ENCODE measurements at regions not wholly inside any gene's neighbourhood (a gene's known extent, or its start where the extent isn't known, plus 50 kb on each side); places are given as distances from the start of the nearest gene placed in this dataset.

GRCh38 chr6:1013656-1014430, 298.1 kb upstream of the FOXQ1 start (continued):
- TF ChIP-seq, protein P1, sequence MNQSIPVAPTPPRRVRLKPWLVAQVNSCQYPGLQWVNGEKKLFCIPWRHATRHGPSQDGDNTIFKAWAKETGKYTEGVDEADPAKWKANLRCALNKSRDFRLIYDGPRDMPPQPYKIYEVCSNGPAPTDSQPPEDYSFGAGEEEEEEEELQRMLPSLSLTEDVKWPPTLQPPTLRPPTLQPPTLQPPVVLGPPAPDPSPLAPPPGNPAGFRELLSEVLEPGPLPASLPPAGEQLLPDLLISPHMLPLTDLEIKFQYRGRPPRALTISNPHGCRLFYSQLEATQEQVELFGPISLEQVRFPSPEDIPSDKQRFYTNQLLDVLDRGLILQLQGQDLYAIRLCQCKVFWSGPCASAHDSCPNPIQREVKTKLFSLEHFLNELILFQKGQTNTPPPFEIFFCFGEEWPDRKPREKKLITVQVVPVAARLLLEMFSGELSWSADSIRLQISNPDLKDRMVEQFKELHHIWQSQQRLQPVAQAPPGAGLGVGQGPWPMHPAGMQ (IDR thresholded peaks at IDR 0.05; ENCODE audit: borderline replicate concordance) = no peak
- TF ChIP-seq POLR2A (IDR thresholded peaks at IDR 0.05; ENCODE audit: low read depth, low read length) (no peak), HSF1 (IDR thresholded peaks at IDR 0.05; ENCODE audit: low read depth, low read length) (no peak), IRF4 (IDR thresholded peaks at IDR 0.05; ENCODE audit: low read depth, low read length) (0 out of 2 replicates have a peak, but pooled peaks have one; percentile 16), JUNB (IDR thresholded peaks at IDR 0.05) (0 out of 2 replicates have a peak, but pooled peaks have one; percentile 16), HDAC2 (IDR thresholded peaks at IDR 0.05) (no peak), ZSCAN29 (IDR thresholded peaks at IDR 0.05) (no peak)
- TF ChIP-seq, protein P2, sequence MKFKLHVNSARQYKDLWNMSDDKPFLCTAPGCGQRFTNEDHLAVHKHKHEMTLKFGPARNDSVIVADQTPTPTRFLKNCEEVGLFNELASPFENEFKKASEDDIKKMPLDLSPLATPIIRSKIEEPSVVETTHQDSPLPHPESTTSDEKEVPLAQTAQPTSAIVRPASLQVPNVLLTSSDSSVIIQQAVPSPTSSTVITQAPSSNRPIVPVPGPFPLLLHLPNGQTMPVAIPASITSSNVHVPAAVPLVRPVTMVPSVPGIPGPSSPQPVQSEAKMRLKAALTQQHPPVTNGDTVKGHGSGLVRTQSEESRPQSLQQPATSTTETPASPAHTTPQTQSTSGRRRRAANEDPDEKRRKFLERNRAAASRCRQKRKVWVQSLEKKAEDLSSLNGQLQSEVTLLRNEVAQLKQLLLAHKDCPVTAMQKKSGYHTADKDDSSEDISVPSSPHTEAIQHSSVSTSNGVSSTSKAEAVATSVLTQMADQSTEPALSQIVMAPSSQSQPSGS (IDR thresholded peaks at IDR 0.05; ENCODE audit: low read length) = peak; percentile 71

GRCh38 chr6:1009103-1009502, 302.8 kb upstream of the FOXQ1 start:
- FAIRE-seq (no peak), DNase-seq (ENCODE audit: low read depth, low spot score) (peak; percentile 11), ATAC-seq (no peak)
- Histone ChIP-seq H3K4me1 (ENCODE audit: control insufficient read depth, insufficient read depth, low read length) (peaks cover 23% of the 10 kb centered on the region), H3K4me3 (no peak overlapping the region), H2AFZ (ENCODE audit: control insufficient read depth, low read depth, low read length) (no peak overlapping the region), H3K27me3 (replicated peaks in 1 of 2; ENCODE audit: control insufficient read depth in 2 of 2, insufficient read depth in 2 of 2, low read length in 1 of 2) (no peaks in the 10 kb centered on the region), H4K20me1 (ENCODE audit: control insufficient read depth, insufficient read depth) (no peaks in the 10 kb centered on the region), H3K27ac (ENCODE audit: control insufficient read depth, insufficient read depth) (no peak overlapping the region), H3K9me3 (replicated peaks; ENCODE audit: control insufficient read depth, insufficient read depth, low read length) (peaks cover under 1% of the 10 kb centered on the region; the same call in 1 of the 3 replicates), H3K79me2 (ENCODE audit: control insufficient read depth, insufficient read depth, low read length) (no peaks in the 10 kb centered on the region), H3K4me2 (ENCODE audit: control insufficient read depth, insufficient read depth) (peak overlapping the region; percentile 25; the same call in 1 of the 2 replicates), H3K9ac (ENCODE audit: control insufficient read depth, insufficient read depth, low read length) (no peak overlapping the region), H3K36me3 (ENCODE audit: control insufficient read depth in 2 of 2, insufficient read depth in 2 of 2, low read length in 1 of 2) (no peaks in the 10 kb centered on the region)
- POLR2A ChIA-PET = no interaction called here
- WGBS (ENCODE audit: insufficient coverage, insufficient replicate concordance, low lambda C conversion rate, missing lambda C conversion rate) = 0% methylated on average over 1 of the region's 1 CpG
- SMC1A ChIA-PET (ENCODE audit: uncharacterized antibody, unreplicated experiment) = no interaction called here
- no TSS peak for BruUV-seq (replicated peaks)
- CTCF ChIA-PET = no interaction called here
- TF ChIP-seq, protein P3, sequence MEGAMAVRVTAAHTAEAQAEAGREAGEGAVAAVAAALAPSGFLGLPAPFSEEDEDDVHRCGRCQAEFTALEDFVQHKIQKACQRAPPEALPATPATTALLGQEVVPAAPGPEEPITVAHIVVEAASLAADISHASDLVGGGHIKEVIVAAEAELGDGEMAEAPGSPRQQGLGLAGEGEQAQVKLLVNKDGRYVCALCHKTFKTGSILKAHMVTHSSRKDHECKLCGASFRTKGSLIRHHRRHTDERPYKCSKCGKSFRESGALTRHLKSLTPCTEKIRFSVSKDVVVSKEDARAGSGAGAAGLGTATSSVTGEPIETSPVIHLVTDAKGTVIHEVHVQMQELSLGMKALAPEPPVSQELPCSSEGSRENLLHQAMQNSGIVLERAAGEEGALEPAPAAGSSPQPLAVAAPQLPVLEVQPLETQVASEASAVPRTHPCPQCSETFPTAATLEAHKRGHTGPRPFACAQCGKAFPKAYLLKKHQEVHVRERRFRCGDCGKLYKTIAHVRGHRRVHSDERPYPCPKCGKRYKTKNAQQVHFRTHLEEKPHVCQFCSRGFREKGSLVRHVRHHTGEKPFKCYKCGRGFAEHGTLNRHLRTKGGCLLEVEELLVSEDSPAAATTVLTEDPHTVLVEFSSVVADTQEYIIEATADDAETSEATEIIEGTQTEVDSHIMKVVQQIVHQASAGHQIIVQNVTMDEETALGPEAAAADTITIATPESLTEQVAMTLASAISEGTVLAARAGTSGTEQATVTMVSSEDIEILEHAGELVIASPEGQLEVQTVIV (IDR thresholded peaks at IDR 0.05; ENCODE audit: borderline replicate concordance, partially characterized antibody) = no peak
- TF ChIP-seq POU2F2 (IDR thresholded peaks at IDR 0.05; ENCODE audit: borderline replicate concordance, low read depth, low read length) (peak; percentile 13; the same call in 1 of the 3 replicates), BMI1 (IDR thresholded peaks at IDR 0.05; ENCODE audit: borderline replicate concordance) (no peak), CBFB (IDR thresholded peaks at IDR 0.05; ENCODE audit: low read depth) (no peak), SIN3A (IDR thresholded peaks at IDR 0.05; ENCODE audit: low read depth, low read length) (no peak), POLR2AphosphoS5 (IDR thresholded peaks at IDR 0.05; ENCODE audit: low read length) (no peak), HDAC6 (IDR thresholded peaks at IDR 0.05; ENCODE audit: unreplicated experiment) (no peak), RUNX3 (IDR thresholded peaks at IDR 0.05; ENCODE audit: low read length) (peak; percentile 38; the same call in 1 of the 2 replicates)
- TF ChIP-seq, protein P4, sequence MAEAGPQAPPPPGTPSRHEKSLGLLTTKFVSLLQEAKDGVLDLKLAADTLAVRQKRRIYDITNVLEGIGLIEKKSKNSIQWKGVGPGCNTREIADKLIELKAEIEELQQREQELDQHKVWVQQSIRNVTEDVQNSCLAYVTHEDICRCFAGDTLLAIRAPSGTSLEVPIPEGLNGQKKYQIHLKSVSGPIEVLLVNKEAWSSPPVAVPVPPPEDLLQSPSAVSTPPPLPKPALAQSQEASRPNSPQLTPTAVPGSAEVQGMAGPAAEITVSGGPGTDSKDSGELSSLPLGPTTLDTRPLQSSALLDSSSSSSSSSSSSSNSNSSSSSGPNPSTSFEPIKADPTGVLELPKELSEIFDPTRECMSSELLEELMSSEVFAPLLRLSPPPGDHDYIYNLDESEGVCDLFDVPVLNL (IDR thresholded peaks at IDR 0.05; ENCODE audit: low read depth, low read length) = no peak
- intact Hi-C loops (cut with micrococcal nuclease; ENCODE audit: unreplicated experiment) (no loop called here), in situ Hi-C loops (cut with MboI) (no loop called here)
- RAD21 ChIA-PET (ENCODE audit: unreplicated experiment) = no interaction called here

Data from GM12878 (cell line).